Endodermal cell (in vitro differentiated cells): ENCODE measurements at regions not wholly inside any gene's neighbourhood (a gene's known extent, or its start where the extent isn't known, plus 50 kb on each side); places are given as distances from the start of the nearest gene placed in this dataset.

Experiments used
- DNase-seq: peaks from one replicate; pipeline ENCODE4 v3.0.0-alpha.2; 2017
- H3K27ac ChIP-seq: 2 replicates; pipeline ENCODE4 v1.5.1; 2013; ENCODE audit warnings: mild to moderate bottlenecking, low read depth, low read length, moderate library complexity
- H3K27me3 ChIP-seq: 2 replicates; pipeline ENCODE4 v1.6.1; 2013; ENCODE audit warnings: mild to moderate bottlenecking, low read length, moderate library complexity; ENCODE audit not compliant: insufficient read depth, control insufficient read depth, poor library complexity, severe bottlenecking
- H3K36me3 ChIP-seq: 2 replicates; pipeline ENCODE4 v1.7.0; 2013; ENCODE audit warnings: mild to moderate bottlenecking, low read length, moderate library complexity; ENCODE audit not compliant: control insufficient read depth, insufficient read depth
- H3K4me1 ChIP-seq: one replicate; pipeline ENCODE4 v1.7.0; 2013; ENCODE audit warnings: low read length; ENCODE audit not compliant: control insufficient read depth, insufficient read depth
- H3K4me3 ChIP-seq: 2 replicates; pipeline ENCODE4 v1.5.1; 2013; ENCODE audit warnings: mild to moderate bottlenecking, low read length, moderate library complexity
- H3K9ac ChIP-seq: 2 replicates; pipeline ENCODE4 v1.6.1; 2013; ENCODE audit warnings: mild to moderate bottlenecking, low read length, moderate library complexity; ENCODE audit not compliant: poor library complexity, severe bottlenecking; ENCODE audit errors: extremely low read depth
- H3K9me3 ChIP-seq: 2 replicates; pipeline ENCODE4 v1.6.1; 2013; ENCODE audit warnings: mild to moderate bottlenecking, low read length, moderate library complexity; ENCODE audit not compliant: control insufficient read depth
- H3K27ac Mint-ChIP-seq: 2 replicates; pipeline ENCODE4 v1.8.0; 2020; ENCODE audit warnings: mixed read lengths
- H3K27me3 Mint-ChIP-seq: 2 replicates; pipeline ENCODE4 v1.8.0; 2021; ENCODE audit warnings: mild to moderate bottlenecking, mixed read lengths; ENCODE audit not compliant: insufficient read depth
- H3K36me3 Mint-ChIP-seq: 2 replicates; pipeline ENCODE4 v1.8.0; 2020; ENCODE audit warnings: low read depth, mixed read lengths
- H3K4me1 Mint-ChIP-seq: 2 replicates; pipeline ENCODE4 v1.8.0; 2020; ENCODE audit warnings: mixed read lengths
- H3K4me3 Mint-ChIP-seq: 2 replicates; pipeline ENCODE4 v1.8.0; 2020; ENCODE audit warnings: mild to moderate bottlenecking, moderate library complexity, mixed read lengths
- H3K9me3 Mint-ChIP-seq: 2 replicates; pipeline ENCODE4 v1.8.0; 2020; ENCODE audit warnings: mild to moderate bottlenecking, mixed read lengths
- CTCF ChIP-seq: fragments of 200-600 bp; sonication (generic); conservative IDR thresholded peaks from 2 replicates; pipeline ENCODE4 v1.5.0; 2021; ENCODE audit warnings: antibody characterized with exemption, mild to moderate bottlenecking
- WGBS, 2 experiments: methylation state at CpG; one replicate each; pipeline versions ENCODE4 v1.1.5 to v1.1.7; 2013; ENCODE audit warnings: missing lambda C conversion rate in 2 of 2, mixed read lengths in 1 of 2; ENCODE audit not compliant: insufficient coverage in 1 of 2, insufficient read length in 1 of 2; 5-methylcytosine and 5-hydroxymethylcytosine counted together

- H3K4me1 Mint-ChIP-seq = peaks cover 27% of the 10 kb centered on the region
- no peak overlapping the region for H3K4me3 Mint-ChIP-seq
- DNase-seq = no peak
- no peaks in the 10 kb centered on the region for H3K9me3 ChIP-seq
- no peaks in the 10 kb centered on the region for H3K27me3 ChIP-seq
- peaks cover 55% of the 10 kb centered on the region for H3K9me3 Mint-ChIP-seq
- H3K27ac ChIP-seq = no peak overlapping the region
- TF ChIP-seq CTCF = no peak
- no peak overlapping the region for H3K4me3 ChIP-seq
- no peaks in the 10 kb centered on the region for H3K36me3 ChIP-seq
- no peak overlapping the region for H3K9ac ChIP-seq
- H3K27ac Mint-ChIP-seq = peak overlapping the region; percentile 81
- no CpG with 5 or more reads among the region's 1 CpG for WGBS, 2 experiments
- H3K27me3 Mint-ChIP-seq = no peaks in the 10 kb centered on the region
- H3K4me1 ChIP-seq = no peaks in the 10 kb centered on the region
- H3K36me3 Mint-ChIP-seq = no peaks in the 10 kb centered on the region
Observed at GRCh38 chrX:69431420-69431819, 72.7 kb upstream of the NALF2 start.

DNA sequence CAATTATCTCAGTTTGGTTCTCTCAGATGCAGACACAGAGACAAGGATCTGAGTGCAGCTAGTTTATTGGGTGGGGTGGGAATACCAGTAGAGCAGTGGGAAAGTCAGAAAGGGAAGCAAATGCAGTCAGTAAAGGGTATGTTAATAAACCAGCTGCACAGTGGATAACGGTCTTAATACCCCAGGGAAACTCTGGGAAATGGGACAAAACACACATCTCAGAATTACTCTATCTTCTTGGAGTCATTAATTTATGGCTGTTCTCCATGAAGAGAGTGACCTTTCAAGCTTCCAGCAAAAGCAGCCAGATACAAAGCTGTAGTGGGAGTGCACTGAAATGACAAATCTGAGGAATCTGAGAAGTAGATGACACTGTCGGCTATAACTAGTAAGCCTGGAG, 73.3 kb upstream of the NALF2 start:
- no peaks in the 10 kb centered on the region for H3K36me3 Mint-ChIP-seq
- peaks cover 27% of the 10 kb centered on the region for H3K4me1 Mint-ChIP-seq

DNA sequence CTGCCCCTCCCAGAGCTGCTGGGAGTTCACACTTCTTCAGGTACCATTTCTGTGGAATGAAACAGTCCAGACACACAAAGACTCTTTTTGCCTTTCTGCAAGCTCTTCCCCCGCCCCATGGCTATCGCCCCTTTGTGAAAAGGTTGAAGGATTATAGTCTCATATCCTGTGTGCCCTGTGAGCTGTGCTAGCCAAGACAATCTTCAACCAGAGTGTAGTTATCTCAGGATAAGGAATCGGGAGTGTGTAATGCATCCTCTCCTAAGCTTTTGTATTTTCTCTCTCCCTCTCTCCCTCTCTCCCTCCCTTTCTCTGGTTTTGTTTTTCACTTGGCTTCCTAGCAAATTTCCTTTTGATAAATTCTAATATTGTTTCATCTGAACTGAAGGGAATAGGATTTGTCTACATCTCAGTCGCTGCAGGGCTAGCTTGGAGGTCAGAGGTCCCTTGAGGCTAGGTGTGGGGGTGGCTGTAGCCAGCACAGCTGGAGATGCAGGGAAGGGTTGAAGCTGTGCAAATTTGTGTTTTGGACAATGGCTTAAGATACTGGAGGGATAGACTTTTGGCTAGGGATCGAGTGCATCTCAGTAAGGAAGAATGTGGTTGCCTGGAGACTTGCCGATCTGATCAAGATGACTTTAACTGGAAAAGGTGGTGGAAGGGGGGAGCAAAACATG, 74.6 kb upstream of the NALF2 start:
- Mint-ChIP-seq H3K9me3 (peaks cover 45% of the 10 kb centered on the region), H3K36me3 (no peaks in the 10 kb centered on the region), H3K4me1 (peaks cover 27% of the 10 kb centered on the region), H3K4me3 (no peak overlapping the region), H3K27ac (peak overlapping the region; percentile 40), H3K27me3 (no peaks in the 10 kb centered on the region)
- DNase-seq = peak; percentile 48
- Histone ChIP-seq H3K36me3 (no peaks in the 10 kb centered on the region), H3K4me3 (no peak overlapping the region), H3K4me1 (no peaks in the 10 kb centered on the region), H3K27ac (no peak overlapping the region), H3K9ac (peak overlapping the region; percentile 48), H3K27me3 (no peaks in the 10 kb centered on the region), H3K9me3 (no peaks in the 10 kb centered on the region)
- no peak for TF ChIP-seq CTCF
- 43% methylated on average over 5 of the region's 6 CpGs; no CpG with 5 or more reads in 1 of the 2 experiments for WGBS, 2 experiments

More for the DNA sequence above, 73.3 kb upstream of the NALF2 start:
- Histone ChIP-seq H3K4me3 (no peak overlapping the region), H3K36me3 (no peaks in the 10 kb centered on the region), H3K4me1 (no peaks in the 10 kb centered on the region), H3K27me3 (no peaks in the 10 kb centered on the region), H3K9ac (no peak overlapping the region), H3K27ac (no peak overlapping the region), H3K9me3 (no peaks in the 10 kb centered on the region)
- TF ChIP-seq CTCF = no peak
- no peak for DNase-seq
- Mint-ChIP-seq H3K27me3 (no peaks in the 10 kb centered on the region), H3K4me3 (no peak overlapping the region), H3K9me3 (peaks cover 52% of the 10 kb centered on the region), H3K27ac (peak overlapping the region; percentile 81)
- WGBS, 2 experiments = 76% methylated on average over 2 of the region's 2 CpGs; no CpG with 5 or more reads in 1 of the 2 experiments
